NAMALWA (cell line): ENCODE measurements at regions not wholly inside any gene's neighbourhood (a gene's known extent, or its start where the extent isn't known, plus 50 kb on each side); places are given as distances from the start of the nearest gene placed in this dataset.
"Not testable (repeated sequence)": the region's sequence is repeated elsewhere in the genome, so short reads cannot be mapped to it uniquely, and the experiment has no call there.

Experiments used
- DNase-seq: peaks from one replicate; pipeline ENCODE4 v3.0.0-alpha.2; 2015; ENCODE audit warnings: low spot score

GRCh38 chr18:961644-962355 is 57.1 kb downstream of the ADCYAP1 start:
- peak; percentile 65 for DNase-seq

DNA sequence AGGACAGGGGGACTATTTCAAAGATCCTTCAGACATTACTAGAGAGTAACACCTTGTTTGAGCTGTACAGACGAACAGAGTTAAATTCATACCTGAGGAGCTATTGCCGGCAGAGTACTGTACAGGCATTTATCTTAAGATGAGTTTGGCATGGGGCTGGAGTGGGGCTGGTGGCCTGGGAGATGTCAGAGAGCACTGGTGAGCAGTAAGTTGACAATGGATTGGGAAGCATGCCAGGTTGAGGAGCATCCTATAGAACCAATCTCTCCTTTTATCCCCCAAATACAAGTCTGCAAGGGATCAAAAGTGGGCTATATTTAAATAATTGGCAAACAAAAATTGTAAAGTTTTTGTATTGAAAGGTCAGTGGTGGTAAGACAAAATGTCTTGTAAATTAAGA is 58.6 kb downstream of the ADCYAP1 start:
- DNase-seq = no peak

- DNase-seq = no peak
Observed at GRCh38 chr18:965921-966758, 61.5 kb downstream of the ADCYAP1 start.

DNA sequence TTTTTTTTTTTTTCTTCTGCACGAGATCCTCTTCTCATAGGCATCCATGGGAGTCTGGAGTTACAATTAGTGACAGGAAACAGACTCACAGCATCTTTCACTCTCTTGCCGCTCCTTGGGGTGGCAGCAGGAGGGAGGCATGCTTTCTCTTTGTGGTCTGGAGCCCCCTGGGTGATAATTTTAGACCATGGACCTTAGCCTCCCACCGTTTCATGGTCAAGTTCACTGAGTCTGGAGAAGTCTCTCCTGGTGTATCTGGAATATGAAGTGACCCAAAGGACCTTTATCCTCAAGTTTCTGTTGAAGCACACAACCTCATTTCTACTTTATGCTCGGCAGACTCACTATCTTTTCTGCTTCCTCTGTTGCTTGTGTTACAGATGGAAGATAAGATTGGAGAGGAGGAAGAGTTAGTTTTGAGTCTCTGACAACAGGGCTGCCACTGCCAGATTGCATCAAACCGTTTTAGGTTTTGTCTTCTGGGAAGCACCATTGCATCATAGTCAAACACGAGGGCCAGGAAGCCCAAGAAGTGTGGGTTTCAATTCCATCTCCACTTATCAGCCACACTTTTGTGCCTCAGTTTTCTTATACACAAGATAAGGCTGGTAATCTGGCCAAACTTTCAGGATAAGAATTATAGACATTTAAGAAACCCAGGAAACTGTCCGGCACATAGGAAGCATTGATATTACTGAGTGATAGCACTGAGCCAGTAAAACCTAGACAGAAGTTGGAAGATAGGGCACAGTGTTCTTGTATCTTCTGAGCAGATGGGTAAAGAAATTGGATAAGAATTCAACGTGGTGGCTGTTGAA is 62.3 kb downstream of the ADCYAP1 start:
- DNase-seq = no peak

GRCh38 chr18:968910-969309 is 64.2 kb downstream of the ADCYAP1 start:
- not testable (repeated sequence) for DNase-seq

DNA sequence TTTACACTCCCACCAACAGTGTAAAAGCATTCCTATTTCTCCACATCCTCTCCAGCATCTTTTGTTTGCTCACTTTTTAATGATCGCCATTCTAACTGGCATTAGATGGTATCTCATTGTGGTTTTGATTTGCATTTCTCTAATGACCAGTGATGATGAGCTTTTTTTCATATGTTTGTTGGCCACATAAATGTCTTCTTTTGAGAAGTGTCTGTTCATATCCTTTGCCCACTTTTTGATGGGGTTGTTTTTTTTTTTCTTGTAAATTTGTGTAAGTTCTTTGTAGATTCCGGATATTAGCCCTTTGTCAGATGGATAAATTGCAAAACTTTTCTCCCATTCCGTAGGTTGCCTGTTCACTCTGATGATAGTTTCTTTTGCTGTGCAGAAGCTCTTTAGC is 64.6 kb downstream of the ADCYAP1 start:
- DNase-seq = not testable (repeated sequence)

DNA sequence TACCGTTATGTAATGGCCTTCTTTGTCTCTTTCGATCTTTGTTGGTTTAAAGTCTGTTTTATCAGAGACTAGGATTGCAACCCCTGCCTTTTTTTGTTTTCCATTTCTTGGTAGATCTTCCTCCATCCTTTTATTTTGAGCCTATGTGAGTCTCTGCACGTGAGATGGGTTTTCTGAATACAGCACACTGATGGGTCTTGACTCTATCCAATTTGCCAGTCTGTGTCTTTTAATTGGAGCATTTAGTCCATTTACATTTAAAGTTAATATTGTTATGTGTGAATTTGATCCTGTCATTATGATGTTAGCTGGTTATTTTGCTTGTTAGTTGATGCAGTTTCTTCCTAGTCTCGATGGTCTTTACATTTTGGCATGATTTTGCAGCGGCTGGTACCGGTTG is 69.9 kb downstream of the ADCYAP1 start:
- DNase-seq = not testable (repeated sequence)

- not testable (repeated sequence) for DNase-seq
Observed at GRCh38 chr18:976393-977128, 71.9 kb downstream of the ADCYAP1 start.

DNA sequence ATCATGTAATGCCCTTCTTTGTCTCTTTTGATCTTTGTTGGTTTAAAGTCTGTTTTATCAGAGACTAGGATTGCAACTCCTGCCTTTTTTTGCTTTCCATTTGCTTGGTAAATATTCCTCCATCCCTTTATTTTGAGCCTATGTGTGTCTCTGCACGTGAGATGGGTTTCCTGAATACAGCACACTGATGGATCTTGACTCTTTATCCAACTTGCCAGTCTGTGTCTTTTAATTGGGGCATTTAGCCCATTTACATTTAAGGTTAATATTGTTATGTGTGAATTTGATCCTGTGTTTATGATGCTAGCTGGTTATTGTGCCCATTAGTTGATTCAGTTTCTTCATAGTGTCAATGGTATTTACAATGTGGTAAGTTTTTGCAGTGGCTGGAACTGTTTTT is 72.7 kb downstream of the ADCYAP1 start:
- not testable (repeated sequence) for DNase-seq

GRCh38 chr18:977732-978131 is 73.1 kb downstream of the ADCYAP1 start:
- DNase-seq = not testable (repeated sequence)

DNA sequence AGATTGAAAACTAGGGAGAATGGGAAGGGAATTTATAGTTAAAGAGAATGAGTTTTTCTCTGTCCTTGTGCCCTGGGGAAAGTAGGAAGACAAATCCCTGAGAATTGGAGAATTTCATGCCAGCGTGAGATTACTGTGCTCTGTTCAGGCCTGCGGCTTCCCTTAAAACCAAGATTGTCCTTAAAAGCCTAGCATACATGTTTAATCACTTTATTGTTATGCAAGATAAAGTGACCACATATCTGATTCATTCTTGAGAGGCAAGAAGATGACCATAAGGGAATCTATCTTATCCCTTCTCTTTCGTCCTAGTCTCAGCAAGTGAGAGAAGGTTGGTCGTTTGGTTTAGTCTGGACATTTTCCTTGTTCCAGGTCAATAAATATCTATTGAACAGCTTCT is 75.9 kb downstream of the ADCYAP1 start:
- DNase-seq = no peak

- no peak for DNase-seq
Observed at GRCh38 chr18:984004-984403, 79.3 kb downstream of the ADCYAP1 start.

- DNase-seq = no peak
Observed at GRCh38 chr18:985212-985661, 80.6 kb downstream of the ADCYAP1 start.

DNA sequence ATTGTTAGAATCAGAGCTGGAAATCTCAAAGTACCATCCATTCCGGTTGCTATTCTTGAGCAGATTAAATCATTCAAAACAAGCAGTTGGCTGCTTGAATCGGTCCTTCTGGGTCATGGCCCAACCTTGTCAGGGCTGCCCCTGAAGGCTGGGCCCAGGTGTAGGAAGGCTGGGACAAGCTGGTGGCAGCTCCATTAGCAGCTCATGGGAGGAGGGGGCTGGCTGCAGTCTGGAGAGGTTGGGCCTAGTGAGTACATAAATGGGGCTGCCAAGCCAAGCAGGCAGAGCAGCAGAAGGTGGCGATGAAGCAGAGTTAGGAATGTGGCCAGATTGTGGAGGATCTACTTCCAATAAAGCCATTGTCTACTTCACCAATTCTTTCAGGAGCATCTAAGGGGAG is 81.4 kb downstream of the ADCYAP1 start:
- DNase-seq = no peak

- DNase-seq = no peak
Observed at GRCh38 chr18:986552-986951, 81.9 kb downstream of the ADCYAP1 start.

DNA sequence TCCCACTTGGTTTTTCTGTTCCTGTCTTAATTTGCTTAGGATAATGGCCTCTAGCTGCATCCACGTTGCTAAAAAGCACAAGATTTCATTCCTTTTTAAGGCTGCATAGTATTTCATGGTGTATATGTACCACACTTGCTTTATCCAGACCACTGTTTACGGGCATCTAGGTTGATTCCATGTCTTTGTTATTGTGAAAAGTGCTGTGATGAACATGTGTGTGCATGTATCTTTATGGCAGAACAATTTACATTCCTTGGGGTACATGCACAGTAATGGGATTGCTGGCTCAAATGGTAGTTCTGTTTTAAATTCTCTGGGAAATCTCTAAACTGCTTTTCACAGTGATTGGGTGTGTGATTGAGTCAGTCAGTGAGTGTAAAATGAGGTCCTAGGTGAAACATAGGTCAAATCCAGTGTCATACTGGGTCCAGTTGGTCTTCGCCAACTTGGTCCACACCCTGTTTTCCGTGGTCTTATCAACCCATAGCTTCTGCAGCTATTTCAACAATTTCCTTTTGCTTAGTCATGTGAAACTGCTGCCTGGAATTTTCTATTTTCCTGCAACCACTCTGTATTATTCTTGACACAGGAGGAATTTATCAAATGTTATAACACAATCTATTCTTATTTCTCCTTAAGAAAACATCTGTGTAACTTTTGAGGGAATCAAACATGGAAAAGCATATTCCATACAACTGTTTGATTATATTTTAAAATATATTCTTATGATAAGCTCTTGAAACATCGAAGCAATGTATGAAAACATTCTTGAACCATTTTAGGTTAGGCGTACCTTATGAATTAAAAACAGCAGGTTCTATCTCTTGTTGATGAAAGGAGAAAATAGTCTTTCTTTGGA is 82.9 kb downstream of the ADCYAP1 start:
- no peak for DNase-seq

DNA sequence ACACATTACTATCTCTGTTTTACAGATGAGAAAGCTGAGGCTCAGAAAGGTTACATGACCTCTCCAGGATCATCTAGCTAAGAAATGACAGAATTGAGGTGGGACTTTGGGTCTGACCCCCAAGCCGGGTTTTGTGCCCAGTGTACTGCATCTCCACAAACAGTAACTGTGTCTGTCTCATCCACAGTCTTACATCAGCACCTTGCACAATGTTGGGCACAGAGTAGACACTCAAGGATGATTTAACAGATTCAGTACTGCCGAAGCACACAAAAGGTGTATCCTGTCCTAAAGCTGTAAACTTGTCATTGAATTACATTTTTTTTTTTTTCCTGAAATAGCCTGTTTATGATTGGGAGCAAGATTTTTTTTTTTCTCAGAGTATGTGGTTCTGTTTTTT is 84.8 kb downstream of the ADCYAP1 start:
- DNase-seq = no peak

DNA sequence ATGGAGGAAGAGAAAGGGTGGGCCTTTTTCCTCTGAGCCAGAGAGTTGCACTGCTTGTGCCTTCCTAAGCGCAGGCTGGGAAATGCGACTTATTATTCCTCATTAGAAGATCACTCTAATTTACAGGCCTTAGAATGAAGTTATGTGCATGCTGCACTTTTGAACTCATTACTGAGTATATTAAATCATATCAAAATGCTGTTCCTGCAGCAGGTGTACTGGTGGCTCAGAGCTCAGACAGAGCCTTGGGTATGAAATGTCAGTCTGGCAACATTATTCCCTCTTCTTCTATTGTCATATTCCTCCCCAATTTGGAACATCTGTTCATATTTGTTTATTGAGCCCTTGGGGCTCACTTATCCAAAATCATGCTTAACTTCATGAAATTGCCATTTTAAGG is 85.5 kb downstream of the ADCYAP1 start:
- no peak for DNase-seq

DNA sequence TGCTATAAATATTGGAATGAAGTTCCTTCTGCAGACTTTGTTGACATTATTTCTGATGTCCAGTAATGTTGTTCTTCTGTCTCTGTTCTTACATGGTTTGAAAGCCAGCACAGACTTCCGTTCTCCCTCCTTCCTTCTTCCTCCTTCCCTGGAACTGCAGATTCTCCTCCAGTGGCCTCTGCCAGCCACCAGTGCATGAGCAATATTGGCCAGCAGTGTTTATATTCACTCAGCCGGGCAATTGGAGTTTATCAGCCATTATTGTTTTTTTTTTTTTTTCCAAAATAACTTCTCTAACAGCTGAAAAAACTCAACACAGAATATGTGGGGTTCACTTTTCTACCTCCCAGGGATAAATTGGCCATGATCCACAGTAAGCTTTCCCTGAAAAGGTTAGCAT is 86.8 kb downstream of the ADCYAP1 start:
- DNase-seq = no peak

GRCh38 chr18:993560-993959 is 88.9 kb downstream of the ADCYAP1 start:
- DNase-seq = no peak

DNA sequence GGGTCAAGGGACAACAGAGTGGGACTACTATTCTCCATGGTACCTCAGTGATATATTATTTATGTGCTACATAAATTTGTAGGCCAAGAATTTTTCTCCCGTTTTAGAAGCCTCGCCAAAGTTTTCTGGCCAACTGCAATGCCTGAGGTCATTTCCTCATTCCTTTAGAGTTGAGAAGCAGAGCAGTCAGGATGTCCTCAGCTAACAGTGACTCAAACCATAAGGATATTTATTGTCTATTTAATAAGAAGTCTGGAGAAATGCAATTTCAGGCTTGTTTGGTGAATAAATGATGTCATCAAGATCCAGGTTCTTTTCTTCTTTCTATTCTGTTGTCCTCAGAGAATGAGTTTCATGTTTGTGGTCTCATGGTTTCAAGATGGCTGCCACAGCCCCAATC is 91.0 kb downstream of the ADCYAP1 start:
- DNase-seq = no peak
